GM21786 (cell line): ENCODE measurements at regions not wholly inside any gene's neighbourhood (a gene's known extent, or its start where the extent isn't known, plus 50 kb on each side); places are given as distances from the start of the nearest gene placed in this dataset.
"Not testable (repeated sequence)": the region's sequence is repeated elsewhere in the genome, so short reads cannot be mapped to it uniquely, and the experiment has no call there.

Experiments used
- ATAC-seq: cut with Tn5 transposase; IDR thresholded peaks from one replicate; pipeline ENCODE4 v1.9.1; 2021; ENCODE audit not compliant: unreplicated experiment

GRCh38 chr1:34366875-34367624 is 190.3 kb downstream of the C1orf94 start:
- no peak for ATAC-seq

- no peak for ATAC-seq
These were observed 191.2 kb downstream of the C1orf94 start for GRCh38 chr1:34367954-34368353.

- ATAC-seq, result no peak
These were observed 193.2 kb downstream of the C1orf94 start for GRCh38 chr1:34369701-34370455.

GRCh38 chr1:34370748-34371147 is 194.0 kb downstream of the C1orf94 start:
- no peak for ATAC-seq

GRCh38 chr1:34371179-34371578 is 194.5 kb downstream of the C1orf94 start:
- not testable (repeated sequence) for ATAC-seq

- no peak for ATAC-seq
These were observed 195.3 kb downstream of the C1orf94 start for GRCh38 chr1:34371829-34372532.

GRCh38 chr1:34372891-34373290 is 196.2 kb downstream of the C1orf94 start:
- ATAC-seq, result no peak

GRCh38 chr1:34373912-34374311 is 197.2 kb downstream of the C1orf94 start:
- ATAC-seq, result no peak

GRCh38 chr1:34376531-34376930 is 199.8 kb downstream of the C1orf94 start:
- ATAC-seq, result no peak

- ATAC-seq, result no peak
These were observed 202.5 kb downstream of the C1orf94 start for GRCh38 chr1:34378968-34379856.

- ATAC-seq, result no peak
These were observed 203.2 kb downstream of the C1orf94 start for GRCh38 chr1:34379911-34380310.

- no peak for ATAC-seq
These were observed 203.9 kb downstream of the C1orf94 start for GRCh38 chr1:34380526-34381124.

GRCh38 chr1:34389974-34390373 is 213.3 kb downstream of the C1orf94 start:
- ATAC-seq, result no peak

- no peak for ATAC-seq
These were observed 219.3 kb downstream of the C1orf94 start for GRCh38 chr1:34396042-34396441.

GRCh38 chr1:34398241-34398915 is 221.7 kb downstream of the C1orf94 start:
- no peak for ATAC-seq

- ATAC-seq, result no peak
These were observed 222.2 kb downstream of the C1orf94 start for GRCh38 chr1:34398916-34399275.

- no peak for ATAC-seq
These were observed 224.0 kb downstream of the C1orf94 start for GRCh38 chr1:34400675-34401074.

- no peak for ATAC-seq
These were observed 226.4 kb downstream of the C1orf94 start for GRCh38 chr1:34403156-34403555.

- ATAC-seq, result no peak
These were observed 228.1 kb downstream of the C1orf94 start for GRCh38 chr1:34404804-34405203.
